22Rv1 (cell line): ENCODE measurements at regions not wholly inside any gene's neighbourhood (a gene's known extent, or its start where the extent isn't known, plus 50 kb on each side); places are given as distances from the start of the nearest gene placed in this dataset.

Source experiments
- ZFX ChIP-seq: fragments of 450-650 bp; IDR thresholded peaks from 2 replicates; pipeline ENCODE4 v1.6.1; 2017; ENCODE audit warnings: antibody characterized with exemption, borderline replicate concordance
- TF ChIP-seq, protein P1 (sequence below): fragments of 450-650 bp; IDR thresholded peaks from 2 replicates; pipeline ENCODE4 v1.5.1; 2017; ENCODE audit warnings: mild to moderate bottlenecking

DNA sequence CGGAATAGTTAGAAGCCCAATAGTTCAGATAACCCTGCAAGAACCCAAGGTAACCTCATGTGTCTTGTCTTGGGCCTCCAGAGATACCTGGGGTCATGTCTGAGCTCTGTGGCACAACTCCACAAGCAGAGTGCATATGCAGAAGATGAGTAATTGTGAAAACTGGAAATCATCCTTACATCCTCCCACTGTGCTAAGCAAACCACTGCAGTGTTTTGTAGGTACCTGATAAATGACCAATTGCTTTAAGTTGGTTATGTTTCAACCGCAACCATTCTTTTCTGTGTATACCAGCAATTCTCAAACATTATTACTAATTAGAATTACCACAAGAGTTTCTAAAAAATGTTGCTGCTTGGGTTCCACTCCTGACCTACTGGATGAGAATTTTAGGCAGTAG is 73.2 kb downstream of the CBLL2 start:
- TF ChIP-seq, protein P1, sequence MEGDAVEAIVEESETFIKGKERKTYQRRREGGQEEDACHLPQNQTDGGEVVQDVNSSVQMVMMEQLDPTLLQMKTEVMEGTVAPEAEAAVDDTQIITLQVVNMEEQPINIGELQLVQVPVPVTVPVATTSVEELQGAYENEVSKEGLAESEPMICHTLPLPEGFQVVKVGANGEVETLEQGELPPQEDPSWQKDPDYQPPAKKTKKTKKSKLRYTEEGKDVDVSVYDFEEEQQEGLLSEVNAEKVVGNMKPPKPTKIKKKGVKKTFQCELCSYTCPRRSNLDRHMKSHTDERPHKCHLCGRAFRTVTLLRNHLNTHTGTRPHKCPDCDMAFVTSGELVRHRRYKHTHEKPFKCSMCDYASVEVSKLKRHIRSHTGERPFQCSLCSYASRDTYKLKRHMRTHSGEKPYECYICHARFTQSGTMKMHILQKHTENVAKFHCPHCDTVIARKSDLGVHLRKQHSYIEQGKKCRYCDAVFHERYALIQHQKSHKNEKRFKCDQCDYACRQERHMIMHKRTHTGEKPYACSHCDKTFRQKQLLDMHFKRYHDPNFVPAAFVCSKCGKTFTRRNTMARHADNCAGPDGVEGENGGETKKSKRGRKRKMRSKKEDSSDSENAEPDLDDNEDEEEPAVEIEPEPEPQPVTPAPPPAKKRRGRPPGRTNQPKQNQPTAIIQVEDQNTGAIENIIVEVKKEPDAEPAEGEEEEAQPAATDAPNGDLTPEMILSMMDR: no peak
- TF ChIP-seq ZFX: no peak
